ENCODE measurements at regions not wholly inside any gene's neighbourhood (a gene's known extent, or its start where the extent isn't known, plus 50 kb on each side); places are given as distances from the start of the nearest gene placed in this dataset.

GRCh38 chr14:43408472-43408871, 1098.6 kb downstream of the FSCB start:
- TF ChIP-seq CTCF (IDR thresholded peaks at IDR 0.05), result no peak
- TF ChIP-seq POLR2A (IDR thresholded peaks at IDR 0.05), result no peak
